Sigmoid colon (tissue), 6 donors: ENCODE measurements at regions not wholly inside any gene's neighbourhood (a gene's known extent, or its start where the extent isn't known, plus 50 kb on each side); places are given as distances from the start of the nearest gene placed in this dataset.

Experiments used
- DNase-seq: peaks from one replicate; pipeline ENCODE4 v3.0.0-alpha.2; 2019
- H3K27ac ChIP-seq, 4 donors: fragments of 200-600 bp; sonication (generic); one replicate each; pipeline ENCODE4 v1.5.1; 2016 to 2019; ENCODE audit warnings: mild to moderate bottlenecking in 1 of 4
- H3K27me3 ChIP-seq, 3 donors: fragments of 200-600 bp; sonication (generic); one replicate each; pipeline ENCODE4 v1.5.1; 2019; ENCODE audit warnings: mild to moderate bottlenecking in 1 of 3
- H3K36me3 ChIP-seq, 4 donors: fragments of 200-600 bp; sonication (generic); one replicate each; pipeline ENCODE4 v1.5.1; 2016 to 2019
- H3K4me1 ChIP-seq, 4 donors: fragments of 200-600 bp; sonication (generic); one replicate each; pipeline ENCODE4 v1.5.1; 2017 to 2019
- H3K4me3 ChIP-seq, 4 donors: fragments of 200-600 bp; sonication (generic); one replicate each; pipeline ENCODE4 v1.5.1; 2017 to 2019; ENCODE audit warnings: mild to moderate bottlenecking in 2 of 4, moderate library complexity in 1 of 4
- H3K9me3 ChIP-seq, 4 donors: fragments of 200-600 bp in 3 of 4; sonication (generic) in 3 of 4; one replicate each; pipeline versions ENCODE4 v1.5.1 to v1.6.1; 2013 to 2019
- EP300 ChIP-seq, 4 donors: sonication (generic); formaldehyde crosslinking; IDR thresholded peaks; one replicate each; pipeline ENCODE4 v1.6.1; 2017; ENCODE audit warnings: antibody characterized with exemption in 4 of 4
- POLR2A ChIP-seq, 2 donors: fragments of 450-650 bp; IDR thresholded peaks; one replicate each; pipeline ENCODE4 v1.6.1; 2016; ENCODE audit warnings: antibody characterized with exemption in 2 of 2, mild to moderate bottlenecking in 2 of 2, moderate library complexity in 2 of 2
- POLR2AphosphoS5 ChIP-seq, 4 donors: sonication (generic); formaldehyde crosslinking; IDR thresholded peaks; one replicate each; pipeline ENCODE4 v1.6.1; 2017; ENCODE audit warnings: antibody characterized with exemption in 4 of 4
- WGBS, 2 donors: extraction: QIAGEN DNeasy Blood & Tissue Kit; methylation state at CpG; one replicate each; pipeline ENCODE4 v1.1.7; 2013; 5-methylcytosine and 5-hydroxymethylcytosine counted together
- intact Hi-C: fragments of 100-400 bp; cut with DNase I; formaldehyde crosslinking; loops from one replicate; pipeline ENCODE4 v1.15.1; 2023
- TF ChIP-seq, protein P1 (sequence below), 4 experiments: fragments of 450-650 bp in 3 of 4; fragments of 200-600 bp in 1 of 4; IDR thresholded peaks; one replicate each; pipeline ENCODE4 v1.5.1; 2016 to 2019; ENCODE audit warnings: antibody characterized with exemption in 4 of 4, mild to moderate bottlenecking in 3 of 4, moderate library complexity in 2 of 4
- donor health status: healthy with polysubstance abuse.
- donor health status: healthy.

DNA sequence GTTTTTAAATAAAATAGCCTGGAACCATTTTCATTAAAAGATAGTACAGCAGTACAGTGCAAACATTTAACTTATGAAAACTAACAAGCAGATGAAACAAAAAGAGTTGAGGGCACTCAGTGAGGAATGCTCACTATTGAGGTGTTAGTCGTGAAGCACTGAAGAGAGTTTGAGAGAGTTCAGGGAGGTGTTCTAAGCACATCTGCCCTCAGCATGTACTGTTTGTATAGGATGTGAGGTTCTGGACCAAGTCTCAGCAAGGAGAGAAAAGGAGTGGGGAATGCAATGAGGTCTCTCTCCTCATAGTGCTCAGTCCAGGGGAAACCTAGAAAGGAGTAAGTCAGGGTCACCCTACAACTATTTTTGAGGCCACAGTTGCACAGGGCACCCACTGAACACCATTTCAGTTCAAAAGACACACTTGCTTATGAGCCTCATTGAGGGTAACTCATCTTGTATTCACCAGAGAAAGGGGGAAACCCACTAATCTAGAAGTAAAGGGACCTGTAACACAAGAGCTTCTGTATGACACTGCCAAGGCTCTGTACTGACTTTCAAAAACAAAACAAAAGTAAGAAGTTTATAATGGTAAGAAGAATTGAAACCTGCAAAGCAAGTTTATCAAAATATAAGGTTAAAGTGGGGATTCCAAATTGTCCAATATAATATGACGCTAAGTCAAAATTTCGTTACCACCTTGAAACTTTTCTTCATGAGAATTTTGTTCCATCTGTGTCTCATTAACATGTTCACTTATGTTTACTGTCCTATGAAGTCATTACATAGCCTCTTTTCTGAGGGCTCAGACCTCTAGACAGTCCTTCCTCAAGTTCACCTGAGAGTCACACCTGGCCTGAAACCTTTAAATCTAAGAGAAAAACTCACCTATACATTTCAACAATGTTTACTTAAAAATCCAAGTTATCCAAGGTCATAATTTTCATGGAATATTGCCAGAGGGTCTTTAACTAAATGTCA, 275.3 kb downstream of the ETS1 start:
- no peak for DNase-seq
- 57 to 64% methylated on average over 3 of the region's 3 CpGs for WGBS, 2 donors
- Histone ChIP-seq H3K36me3 (no peaks in the 10 kb centered on the region), H3K9me3 (peaks cover 0 to 4% (median 0%) of the 10 kb centered on the region in 4 donors), H3K4me1 (no peaks in the 10 kb centered on the region), H3K27ac (no peak overlapping the region), H3K27me3 (no peaks in the 10 kb centered on the region), H3K4me3 (no peak overlapping the region)
- TF ChIP-seq POLR2AphosphoS5 (IDR thresholded peaks at IDR 0.05) = no peak
- TF ChIP-seq POLR2A (IDR thresholded peaks at IDR 0.05) = no peak
- TF ChIP-seq, protein P1, sequence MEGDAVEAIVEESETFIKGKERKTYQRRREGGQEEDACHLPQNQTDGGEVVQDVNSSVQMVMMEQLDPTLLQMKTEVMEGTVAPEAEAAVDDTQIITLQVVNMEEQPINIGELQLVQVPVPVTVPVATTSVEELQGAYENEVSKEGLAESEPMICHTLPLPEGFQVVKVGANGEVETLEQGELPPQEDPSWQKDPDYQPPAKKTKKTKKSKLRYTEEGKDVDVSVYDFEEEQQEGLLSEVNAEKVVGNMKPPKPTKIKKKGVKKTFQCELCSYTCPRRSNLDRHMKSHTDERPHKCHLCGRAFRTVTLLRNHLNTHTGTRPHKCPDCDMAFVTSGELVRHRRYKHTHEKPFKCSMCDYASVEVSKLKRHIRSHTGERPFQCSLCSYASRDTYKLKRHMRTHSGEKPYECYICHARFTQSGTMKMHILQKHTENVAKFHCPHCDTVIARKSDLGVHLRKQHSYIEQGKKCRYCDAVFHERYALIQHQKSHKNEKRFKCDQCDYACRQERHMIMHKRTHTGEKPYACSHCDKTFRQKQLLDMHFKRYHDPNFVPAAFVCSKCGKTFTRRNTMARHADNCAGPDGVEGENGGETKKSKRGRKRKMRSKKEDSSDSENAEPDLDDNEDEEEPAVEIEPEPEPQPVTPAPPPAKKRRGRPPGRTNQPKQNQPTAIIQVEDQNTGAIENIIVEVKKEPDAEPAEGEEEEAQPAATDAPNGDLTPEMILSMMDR (IDR thresholded peaks at IDR 0.05) = no peak
- TF ChIP-seq EP300 (IDR thresholded peaks at IDR 0.05) = no peak
- intact Hi-C loops = no loop called here

DNA sequence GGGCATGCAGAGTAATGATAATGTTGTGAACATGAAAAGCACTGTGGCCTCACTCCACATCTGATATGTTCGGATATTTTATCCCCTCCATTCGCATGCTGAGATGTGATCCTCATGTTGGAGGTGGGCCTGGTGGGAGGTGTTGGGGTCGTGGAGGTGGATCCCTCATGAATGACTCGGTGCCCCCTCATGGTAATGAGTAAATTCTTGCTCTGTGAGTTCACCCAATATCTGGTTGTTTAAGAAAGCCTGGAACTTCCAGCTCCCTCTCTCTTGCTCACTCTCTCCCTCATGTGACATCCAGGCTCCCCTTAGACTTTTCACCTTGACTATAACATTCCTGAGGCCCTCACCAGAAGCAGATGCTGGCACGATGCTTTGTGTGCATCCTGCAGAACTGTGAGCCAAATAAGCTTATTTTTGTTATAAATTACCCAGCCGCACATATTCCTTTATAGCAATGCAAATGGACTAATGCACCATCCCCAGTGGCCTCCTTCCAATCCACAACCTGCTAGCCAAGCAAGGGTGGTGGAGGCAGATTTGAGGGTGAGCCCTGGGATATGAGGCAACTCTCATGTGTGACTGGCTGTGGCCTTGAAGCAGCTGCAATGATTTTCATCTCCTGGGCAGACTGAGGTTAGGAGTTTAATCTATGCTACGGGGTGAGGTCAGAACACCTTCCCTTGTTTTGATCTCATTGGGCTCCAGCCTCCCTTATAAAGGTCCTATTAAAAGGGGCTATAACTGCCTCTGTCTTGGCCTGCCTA, 276.5 kb downstream of the ETS1 start:
- H3K27me3 ChIP-seq = no peaks in the 10 kb centered on the region
- intact Hi-C loops = no loop called here

DNA sequence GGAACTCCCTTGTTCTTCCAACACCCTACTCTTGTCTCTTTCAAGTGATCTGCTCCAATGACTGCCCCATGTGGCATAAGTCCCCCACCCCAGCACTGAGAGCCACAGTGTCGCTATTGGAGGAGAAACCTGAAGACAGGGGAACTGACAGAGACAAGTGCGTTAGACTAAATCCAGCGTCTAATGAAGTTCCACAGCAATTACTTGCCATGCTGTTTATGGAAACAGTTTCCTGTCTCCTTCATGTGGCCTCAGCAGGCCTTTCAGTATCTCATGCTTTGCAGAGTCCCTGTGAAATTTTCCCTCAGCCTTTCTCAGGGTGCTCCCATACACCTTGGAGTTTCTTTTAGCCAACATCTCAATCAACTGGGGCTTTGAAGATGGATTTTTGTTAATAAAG, 277.4 kb downstream of the ETS1 start:
- intact Hi-C loops = no loop called here
- Histone ChIP-seq H3K4me1 (no peaks in the 10 kb centered on the region), H3K27me3 (no peaks in the 10 kb centered on the region), H3K4me3 (no peak overlapping the region), H3K9me3 (peaks cover 0 to 4% (median 0%) of the 10 kb centered on the region in 4 donors), H3K27ac (no peak overlapping the region), H3K36me3 (no peaks in the 10 kb centered on the region)
- no peak for TF ChIP-seq POLR2AphosphoS5 (IDR thresholded peaks at IDR 0.05)
- no peak for TF ChIP-seq EP300 (IDR thresholded peaks at IDR 0.05)
- TF ChIP-seq POLR2A (IDR thresholded peaks at IDR 0.05) = no peak
- TF ChIP-seq, protein P1 (IDR thresholded peaks at IDR 0.05) = no peak
- WGBS, 2 donors = 83 to 91% methylated on average over 3 of the region's 3 CpGs
- DNase-seq = no peak

More for the DNA sequence above, 276.5 kb downstream of the ETS1 start:
- Histone ChIP-seq H3K27ac (no peak overlapping the region), H3K4me3 (no peak overlapping the region), H3K9me3 (peaks cover 0 to 4% (median 0%) of the 10 kb centered on the region in 4 donors), H3K36me3 (no peaks in the 10 kb centered on the region), H3K4me1 (no peaks in the 10 kb centered on the region)
- no peak for DNase-seq
- 87 to 90% methylated on average over 7 of the region's 7 CpGs for WGBS, 2 donors
- TF ChIP-seq, protein P1 (IDR thresholded peaks at IDR 0.05) = no peak
- TF ChIP-seq POLR2A (IDR thresholded peaks at IDR 0.05) = no peak
- no peak for TF ChIP-seq POLR2AphosphoS5 (IDR thresholded peaks at IDR 0.05)
- no peak for TF ChIP-seq EP300 (IDR thresholded peaks at IDR 0.05)

DNA sequence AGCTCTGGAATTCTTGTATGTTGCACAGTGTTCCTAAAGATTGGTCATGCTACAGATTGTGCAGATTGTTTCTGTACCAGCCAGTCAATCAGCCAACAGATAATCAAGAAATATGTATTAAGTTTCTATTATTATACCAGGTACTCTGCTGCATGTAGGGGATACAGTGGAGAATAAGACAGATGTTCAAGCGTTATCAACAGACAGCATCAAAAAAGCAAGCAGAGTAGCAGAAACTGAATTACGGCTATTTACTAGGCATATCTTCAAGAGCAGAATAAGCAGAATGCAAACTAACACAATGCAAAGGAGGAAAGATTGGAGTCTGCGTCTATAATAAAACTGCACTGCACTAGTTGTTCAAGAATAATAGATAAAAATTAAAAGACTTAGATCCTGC, 278.6 kb downstream of the ETS1 start:
- WGBS, 2 donors = 90 to 93% methylated on average over 3 of the region's 3 CpGs
- Histone ChIP-seq H3K4me1 (no peaks in the 10 kb centered on the region), H3K4me3 (no peak overlapping the region), H3K36me3 (no peaks in the 10 kb centered on the region), H3K9me3 (no peaks in the 10 kb centered on the region), H3K27me3 (no peaks in the 10 kb centered on the region), H3K27ac (no peak overlapping the region)
- intact Hi-C loops = no loop called here
- DNase-seq = no peak
- no peak for TF ChIP-seq POLR2AphosphoS5 (IDR thresholded peaks at IDR 0.05)
- TF ChIP-seq, protein P1 (IDR thresholded peaks at IDR 0.05) = no peak
